ENCODE measurements at regions not wholly inside any gene's neighbourhood (a gene's known extent, or its start where the extent isn't known, plus 50 kb on each side); places are given as distances from the start of the nearest gene placed in this dataset.

DNA sequence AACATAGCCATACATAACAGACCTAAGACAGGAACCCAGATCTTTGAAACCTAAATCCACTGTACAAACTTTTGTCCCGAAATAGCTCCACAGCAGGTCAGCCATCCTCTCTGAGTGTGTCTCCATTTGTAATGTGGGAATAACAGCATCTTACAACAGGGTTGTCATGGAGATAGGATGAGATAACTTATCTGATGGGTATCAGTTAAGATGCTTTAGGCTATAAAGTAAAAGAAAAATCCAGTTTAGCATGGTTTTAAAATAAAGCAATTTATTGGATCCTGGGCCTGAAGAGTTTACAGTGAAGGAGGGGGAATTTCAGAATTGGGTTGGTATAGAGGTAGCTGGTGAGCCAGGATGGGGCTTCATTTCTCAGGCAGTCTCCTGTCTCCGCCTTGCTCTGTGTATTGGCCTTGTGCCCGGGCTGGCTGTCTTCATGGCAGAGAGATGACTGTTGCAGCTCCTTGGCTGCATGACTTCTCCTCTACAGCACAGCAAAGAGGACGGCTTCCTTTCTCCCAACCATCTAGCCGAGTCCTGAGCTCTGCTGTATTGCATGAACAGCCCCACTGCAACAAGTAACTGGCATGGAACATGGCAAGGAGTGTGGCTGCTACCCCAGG, 131.9 kb upstream of the PROK2 start:
- no peak for TF ChIP-seq POLR2A (IDR thresholded peaks at IDR 0.05)
- TF ChIP-seq, protein P1, sequence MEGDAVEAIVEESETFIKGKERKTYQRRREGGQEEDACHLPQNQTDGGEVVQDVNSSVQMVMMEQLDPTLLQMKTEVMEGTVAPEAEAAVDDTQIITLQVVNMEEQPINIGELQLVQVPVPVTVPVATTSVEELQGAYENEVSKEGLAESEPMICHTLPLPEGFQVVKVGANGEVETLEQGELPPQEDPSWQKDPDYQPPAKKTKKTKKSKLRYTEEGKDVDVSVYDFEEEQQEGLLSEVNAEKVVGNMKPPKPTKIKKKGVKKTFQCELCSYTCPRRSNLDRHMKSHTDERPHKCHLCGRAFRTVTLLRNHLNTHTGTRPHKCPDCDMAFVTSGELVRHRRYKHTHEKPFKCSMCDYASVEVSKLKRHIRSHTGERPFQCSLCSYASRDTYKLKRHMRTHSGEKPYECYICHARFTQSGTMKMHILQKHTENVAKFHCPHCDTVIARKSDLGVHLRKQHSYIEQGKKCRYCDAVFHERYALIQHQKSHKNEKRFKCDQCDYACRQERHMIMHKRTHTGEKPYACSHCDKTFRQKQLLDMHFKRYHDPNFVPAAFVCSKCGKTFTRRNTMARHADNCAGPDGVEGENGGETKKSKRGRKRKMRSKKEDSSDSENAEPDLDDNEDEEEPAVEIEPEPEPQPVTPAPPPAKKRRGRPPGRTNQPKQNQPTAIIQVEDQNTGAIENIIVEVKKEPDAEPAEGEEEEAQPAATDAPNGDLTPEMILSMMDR (IDR thresholded peaks at IDR 0.05): no peak

All from right lobe of liver (tissue), 4 donors.